Upper lobe of left lung (tissue), 6 donors: ENCODE measurements at regions not wholly inside any gene's neighbourhood (a gene's known extent, or its start where the extent isn't known, plus 50 kb on each side); places are given as distances from the start of the nearest gene placed in this dataset.

Experiments used
- ATAC-seq, 2 donors: fragments of 200-7000 bp; cut with Tn5 transposase; one replicate each; pipeline ENCODE4 v1.9.1; 2022; ENCODE audit warnings: mild to moderate bottlenecking in 2 of 2, moderate library complexity in 2 of 2; ENCODE audit not compliant: low FRiP score in 2 of 2
- DNase-seq, 2 donors: peaks; one replicate each; pipeline ENCODE4 v3.0.0-alpha.2; 2019 to 2020
- H3K27ac ChIP-seq, 4 donors: fragments of 200-600 bp; sonication (generic); one replicate each; pipeline ENCODE4 v1.5.1; 2016 to 2019
- H3K27me3 ChIP-seq, 4 donors: fragments of 200-600 bp; sonication (generic); one replicate each; pipeline ENCODE4 v1.5.1; 2017 to 2019
- H3K36me3 ChIP-seq, 4 donors: fragments of 200-600 bp; sonication (generic); one replicate each; pipeline ENCODE4 v1.5.1; 2016 to 2019
- H3K4me1 ChIP-seq, 4 donors: fragments of 200-600 bp; sonication (generic); one replicate each; pipeline ENCODE4 v1.5.1; 2018 to 2019
- H3K4me3 ChIP-seq, 4 donors: fragments of 200-600 bp; sonication (generic); one replicate each; pipeline ENCODE4 v1.5.1; 2017 to 2019; ENCODE audit warnings: mild to moderate bottlenecking in 2 of 4, moderate library complexity in 1 of 4
- H3K9me3 ChIP-seq, 4 donors: fragments of 200-600 bp; sonication (generic); one replicate each; pipeline ENCODE4 v1.5.1; 2018 to 2019
- CTCF ChIP-seq, 6 experiments: fragments of 450-650 bp in 4 of 6; fragments of 200-600 bp in 2 of 6; sonication (generic) in 2 of 6; IDR thresholded peaks; one replicate each; pipeline ENCODE4 v1.5.1; 2016 to 2019; ENCODE audit warnings: antibody characterized with exemption in 6 of 6
- EP300 ChIP-seq, 4 donors: sonication (generic); formaldehyde crosslinking; IDR thresholded peaks; one replicate each; pipeline ENCODE4 v1.5.1; 2017; ENCODE audit warnings: antibody characterized with exemption in 4 of 4, control low read depth in 2 of 4
- POLR2A ChIP-seq, 4 donors: fragments of 450-650 bp; IDR thresholded peaks; one replicate each; pipeline ENCODE4 v1.5.1; 2016 to 2017; ENCODE audit warnings: antibody characterized with exemption in 4 of 4, mild to moderate bottlenecking in 2 of 4
- POLR2AphosphoS5 ChIP-seq, 2 donors: sonication (generic); formaldehyde crosslinking; IDR thresholded peaks; one replicate each; pipeline ENCODE4 v1.5.1; 2017; ENCODE audit warnings: antibody characterized with exemption in 2 of 2
- WGBS, 2 donors: methylation state at CpG; one replicate each; pipeline ENCODE4 v1.1.5; 2017 to 2018; 5-methylcytosine and 5-hydroxymethylcytosine counted together
- donor health status: DM: no; HTN: no; CAD: no; lungs with moderate emphysema.
- donor health status: DM: no; HTN: yes; CAD: no; lungs with severe emphysema.

- ATAC-seq (no peak), DNase-seq (no peak)
- H3K4me3 ChIP-seq = no peak overlapping the region
- no peaks in the 10 kb centered on the region for H3K9me3 ChIP-seq
- H3K27me3 ChIP-seq = no peaks in the 10 kb centered on the region
- no peaks in the 10 kb centered on the region for H3K36me3 ChIP-seq
- WGBS, 2 donors = 71 to 74% methylated on average over 2 of the region's 2 CpGs
- no peaks in the 10 kb centered on the region for H3K4me1 ChIP-seq
- H3K27ac ChIP-seq = no peak overlapping the region
- TF ChIP-seq POLR2A (IDR thresholded peaks at IDR 0.05) = no peak
- TF ChIP-seq POLR2AphosphoS5 (IDR thresholded peaks at IDR 0.05) = no peak
These were observed 808.9 kb downstream of the CDH11 start for GRCh38 chr16:64312980-64313379.

- no peak for ATAC-seq
- no peaks in the 10 kb centered on the region for H3K27me3 ChIP-seq
- TF ChIP-seq EP300 (IDR thresholded peaks at IDR 0.05) (no peak), POLR2AphosphoS5 (IDR thresholded peaks at IDR 0.05) (no peak), POLR2A (IDR thresholded peaks at IDR 0.05) (no peak), CTCF (IDR thresholded peaks at IDR 0.05) (no peak)
- DNase-seq = no peak
- H3K4me1 ChIP-seq = no peaks in the 10 kb centered on the region
- H3K9me3 ChIP-seq = no peaks in the 10 kb centered on the region
- H3K36me3 ChIP-seq = no peaks in the 10 kb centered on the region
- H3K4me3 ChIP-seq = no peak overlapping the region
- H3K27ac ChIP-seq = no peak overlapping the region
These were observed 809.6 kb downstream of the CDH11 start for GRCh38 chr16:64312292-64312691.

- H3K4me3 ChIP-seq = no peak overlapping the region
- no peak for DNase-seq
- no peak overlapping the region for H3K27ac ChIP-seq
- no peaks in the 10 kb centered on the region for H3K27me3 ChIP-seq
- H3K36me3 ChIP-seq = no peaks in the 10 kb centered on the region
- no peak for ATAC-seq
- TF ChIP-seq CTCF (IDR thresholded peaks at IDR 0.05) (no peak), POLR2AphosphoS5 (IDR thresholded peaks at IDR 0.05) (no peak), EP300 (IDR thresholded peaks at IDR 0.05) (no peak), POLR2A (IDR thresholded peaks at IDR 0.05) (no peak)
- H3K4me1 ChIP-seq = no peaks in the 10 kb centered on the region
- H3K9me3 ChIP-seq = no peaks in the 10 kb centered on the region
- WGBS, 2 donors = 85 to 86% methylated on average over 1 of the region's 1 CpG
These were observed 810.6 kb downstream of the CDH11 start for GRCh38 chr16:64311241-64311640.

- DNase-seq = no peak
- Histone ChIP-seq H3K4me3 (no peak overlapping the region), H3K27me3 (no peaks in the 10 kb centered on the region), H3K9me3 (no peaks in the 10 kb centered on the region), H3K27ac (no peak overlapping the region), H3K36me3 (no peaks in the 10 kb centered on the region), H3K4me1 (no peaks in the 10 kb centered on the region)
- TF ChIP-seq POLR2AphosphoS5 (IDR thresholded peaks at IDR 0.05) (no peak), CTCF (IDR thresholded peaks at IDR 0.05) (no peak)
- 59 to 70% methylated on average over 2 of the region's 2 CpGs for WGBS, 2 donors
- ATAC-seq = no peak
These were observed 812.3 kb downstream of the CDH11 start for GRCh38 chr16:64309398-64310110.

GRCh38 chr16:64308721-64309120 is 813.1 kb downstream of the CDH11 start:
- Histone ChIP-seq H3K9me3 (no peaks in the 10 kb centered on the region), H3K27ac (no peak overlapping the region), H3K36me3 (no peaks in the 10 kb centered on the region), H3K4me1 (no peaks in the 10 kb centered on the region), H3K27me3 (no peaks in the 10 kb centered on the region), H3K4me3 (no peak overlapping the region)
- no peak for TF ChIP-seq POLR2AphosphoS5 (IDR thresholded peaks at IDR 0.05)
- TF ChIP-seq CTCF (IDR thresholded peaks at IDR 0.05) = no peak
- no peak for TF ChIP-seq POLR2A (IDR thresholded peaks at IDR 0.05)
- no peak for TF ChIP-seq EP300 (IDR thresholded peaks at IDR 0.05)
- ATAC-seq = no peak
- 75 to 78% methylated on average over 3 of the region's 3 CpGs for WGBS, 2 donors
- DNase-seq = no peak
